K562 (cell line): ENCODE measurements at regions not wholly inside any gene's neighbourhood (a gene's known extent, or its start where the extent isn't known, plus 50 kb on each side); places are given as distances from the start of the nearest gene placed in this dataset.

Experiments
- ADNP ChIP-seq: fragments of 200-800 bp; sonication (Bioruptor generic); IDR thresholded peaks from 2 replicates; pipeline ENCODE4 v1.6.1; 2016; ENCODE audit warnings: missing genetic modification characterization, missing compliant biosample characterization
- ARID1B ChIP-seq: fragments of 450-650 bp; IDR thresholded peaks from 2 replicates; pipeline ENCODE4 v1.6.1; 2016; ENCODE audit warnings: antibody characterized with exemption, mild to moderate bottlenecking, inconsistent platforms
- ARID3B ChIP-seq: fragments of 250-450 bp; sonication (Bioruptor Pico); IDR thresholded peaks from 2 replicates; pipeline ENCODE4 v1.4.0; 2020; ENCODE audit warnings: borderline replicate concordance
- BACH1 ChIP-seq: fragments of 200-800 bp; sonication (Bioruptor generic); IDR thresholded peaks from 2 replicates; pipeline ENCODE4 v1.6.1; 2016; ENCODE audit warnings: missing genetic modification characterization, missing compliant biosample characterization
- CBFA2T3 ChIP-seq: fragments of 450-650 bp; IDR thresholded peaks from 2 replicates; pipeline ENCODE4 v1.6.1; 2017
- CXXC5 ChIP-seq: fragments of 250-450 bp; sonication (Bioruptor Pico); IDR thresholded peaks from 2 replicates; pipeline ENCODE4 v1.8.0; 2022; ENCODE audit warnings: inconsistent platforms, mild to moderate bottlenecking, moderate library complexity
- GTF2E2 ChIP-seq: fragments of 200-800 bp; sonication (Bioruptor generic); IDR thresholded peaks from 2 replicates; pipeline ENCODE4 v1.6.1; 2016; ENCODE audit warnings: missing genetic modification characterization, missing compliant biosample characterization
- HNRNPL ChIP-seq: fragments of 200-400 bp; formaldehyde crosslinking; IDR thresholded peaks from 2 replicates; pipeline ENCODE4 v1.6.1; 2017; ENCODE audit warnings: low read depth, mild to moderate bottlenecking, low read length
- LARP7 ChIP-seq: fragments of 450-650 bp; IDR thresholded peaks from 2 replicates; pipeline ENCODE4 v1.6.1; 2016
- MTA2 ChIP-seq: fragments of 450-650 bp; IDR thresholded peaks from 2 replicates; pipeline ENCODE4 v1.6.1; 2016; ENCODE audit warnings: low read depth
- MXI1 ChIP-seq: IDR thresholded peaks from 2 replicates; pipeline ENCODE4 v1.6.1; 2011; ENCODE audit warnings: low read depth, mild to moderate bottlenecking, improper control_type of control experiment, low read length
- NCOA6 ChIP-seq: fragments of 450-650 bp; IDR thresholded peaks from 2 replicates; pipeline ENCODE4 v1.6.1; 2017; ENCODE audit warnings: mild to moderate bottlenecking
- NCOR1 ChIP-seq: fragments of 450-650 bp; IDR thresholded peaks from 2 replicates; pipeline ENCODE4 v1.6.1; 2016; ENCODE audit warnings: mild to moderate bottlenecking, moderate library complexity
- NFIC ChIP-seq: fragments of 450-650 bp; IDR thresholded peaks from 2 replicates; pipeline ENCODE4 v1.6.1; 2017; ENCODE audit warnings: mild to moderate bottlenecking, inconsistent platforms
- PHF8 ChIP-seq: fragments of 200-600 bp; sonication (generic); IDR thresholded peaks from 2 replicates; pipeline ENCODE4 v1.6.1; 2012; ENCODE audit warnings: mixed run types, mild to moderate bottlenecking, inconsistent platforms, low read length, moderate library complexity, borderline replicate concordance
- PYGO2 ChIP-seq: fragments of 450-650 bp; IDR thresholded peaks from 2 replicates; pipeline ENCODE4 v1.6.1; 2016; ENCODE audit warnings: mild to moderate bottlenecking, missing genetic modification characterization, moderate library complexity, missing compliant biosample characterization
- RAD51 ChIP-seq: fragments of 450-650 bp; IDR thresholded peaks from 2 replicates; pipeline ENCODE4 v1.7.1; 2016; ENCODE audit warnings: low read depth, mild to moderate bottlenecking, borderline replicate concordance
- SLC30A9 ChIP-seq: fragments of 250-450 bp; sonication (Bioruptor Pico); IDR thresholded peaks from 2 replicates; pipeline ENCODE4 v1.8.0; 2022; ENCODE audit warnings: mild to moderate bottlenecking, moderate library complexity
- SMARCA4 ChIP-seq: fragments of 450-650 bp; IDR thresholded peaks from 2 replicates; pipeline ENCODE4 v1.6.1; 2016
- SMARCA5 ChIP-seq: fragments of 450-650 bp; IDR thresholded peaks from 2 replicates; pipeline ENCODE4 v1.6.1; 2016
- SPI1 ChIP-seq: IDR thresholded peaks from 2 replicates; pipeline ENCODE4 v1.6.1; 2011; ENCODE audit warnings: low read depth, low read length, control low read depth, borderline replicate concordance
- TCF7 ChIP-seq: sonication (generic); IDR thresholded peaks from 2 replicates; pipeline ENCODE4 v1.6.1; 2016; ENCODE audit warnings: antibody characterized with exemption, borderline replicate concordance
- TEAD4 ChIP-seq, 2 experiments: sonication (generic) in 1 of 2; formaldehyde crosslinking in 1 of 2; IDR thresholded peaks; 2 replicates each; pipeline versions ENCODE4 v1.6.1 to v1.8.0; 2012 to 2022; ENCODE audit warnings: borderline replicate concordance in 1 of 2, inconsistent platforms in 1 of 2, low read length in 1 of 2, mild to moderate bottlenecking in 1 of 2, missing genetic modification reagents in 1 of 2
- TOE1 ChIP-seq, 2 experiments: fragments of 450-650 bp in 1 of 2; sonication (generic) in 1 of 2; formaldehyde crosslinking in 1 of 2; IDR thresholded peaks; 2 replicates each; pipeline versions ENCODE4 v1.7.1 to v1.8.0; 2016 to 2022; ENCODE audit warnings: borderline replicate concordance in 2 of 2, mild to moderate bottlenecking in 2 of 2, antibody characterized with exemption in 1 of 2, inconsistent platforms in 1 of 2, low read depth in 1 of 2, missing genetic modification reagents in 1 of 2, moderate library complexity in 1 of 2
- TRIM24 ChIP-seq, 2 experiments: fragments of 450-650 bp; IDR thresholded peaks; 2 replicates each; pipeline ENCODE4 v1.6.1; 2016
- U2AF2 ChIP-seq: fragments of 200-400 bp; formaldehyde crosslinking; optimal IDR thresholded peaks from 2 replicates; pipeline ENCODE3; 2017; ENCODE audit warnings: low read depth, mild to moderate bottlenecking, low read length
- ZFPM2 ChIP-seq: fragments of 250-450 bp; sonication (Bioruptor Pico); IDR thresholded peaks from 2 replicates; pipeline ENCODE4 v1.5.1; 2022; ENCODE audit warnings: mild to moderate bottlenecking
- ZNF121 ChIP-seq: sonication (generic); formaldehyde crosslinking; conservative IDR thresholded peaks from 2 replicates; pipeline ENCODE4 v1.8.0; 2022; ENCODE audit warnings: missing genetic modification reagents
- ZNF583 ChIP-seq: fragments of 250-450 bp; sonication (Bioruptor Pico); IDR thresholded peaks from 2 replicates; pipeline ENCODE4 v1.4.0; 2020
- ZNF639 ChIP-seq, 2 experiments: fragments of 200-800 bp in 1 of 2; sonication (Bioruptor generic) in 1 of 2; sonication (generic) in 1 of 2; formaldehyde crosslinking in 1 of 2; IDR thresholded peaks in 1 of 2; conservative IDR thresholded peaks in 1 of 2; 2 replicates each; pipeline versions ENCODE4 v1.5.0 to v1.6.1; 2016 to 2020; ENCODE audit warnings: missing compliant biosample characterization in 1 of 2, missing genetic modification characterization in 1 of 2, missing genetic modification reagents in 1 of 2
- ZNF778 ChIP-seq: fragments of 450-650 bp; formaldehyde crosslinking; IDR thresholded peaks from 2 replicates; pipeline ENCODE4 v1.4.0; 2020; ENCODE audit warnings: mild to moderate bottlenecking, moderate library complexity

- TF ChIP-seq TOE1 (IDR thresholded peaks at IDR 0.05; ENCODE audit: borderline replicate concordance) (0 out of 2 replicates have a peak, but pooled peaks have one; percentile 68), TOE1 (CRISPR knock-in tag; IDR thresholded peaks at IDR 0.05; ENCODE audit: borderline replicate concordance, low read depth) (no peak), TRIM24 (IDR thresholded peaks at IDR 0.05) (peak; percentile 98), ARID3B (CRISPR knock-in tag) (no peak), BACH1 (no peak), HNRNPL (no peak), GTF2E2 (no peak), PHF8 (no peak), ARID1B (peak; percentile 98), ZNF121 (CRISPR knock-in tag) (no peak), SLC30A9 (CRISPR knock-in tag) (no peak), ZFPM2 (no peak), CBFA2T3 (peak; percentile 98), LARP7 (no peak), ZNF778 (CRISPR knock-in tag) (no peak), ZNF639 (CRISPR knock-in tag; conservative IDR thresholded peaks at IDR 0.05 in 1 of 2, IDR thresholded peaks at IDR 0.05 in 1 of 2) (peak in 1 of 2 experiments; percentile 56; a peak in 1 of 4 replicates), MTA2 (peak; percentile 91), RAD51 (no peak), PYGO2 (tag) (peak; percentile 76), MXI1 (no peak), SPI1 (peak; percentile 58; the same call in 1 of the 2 replicates), SMARCA4 (peak; percentile 96), SMARCA5 (no peak), NCOA6 (no peak), NFIC (peak; percentile 91), TEAD4 (IDR thresholded peaks at IDR 0.05; ENCODE audit: low read length) (peak; percentile 98), TEAD4 (CRISPR knock-in tag; IDR thresholded peaks at IDR 0.05; ENCODE audit: borderline replicate concordance) (no peak), ZNF583 (CRISPR knock-in tag) (no peak), NCOR1 (peak; percentile 95), CXXC5 (CRISPR knock-in tag) (peak; percentile 92), U2AF2 (no peak), TCF7 (peak; percentile 97; the same call in 1 of the 2 replicates), ADNP (tag) (no peak)
These were observed 78.4 kb upstream of the CTDP1 start (continued) for GRCh38 chr18:79601234-79601633.
